A549 (cell line): ENCODE measurements at regions not wholly inside any gene's neighbourhood (a gene's known extent, or its start where the extent isn't known, plus 50 kb on each side); places are given as distances from the start of the nearest gene placed in this dataset.

Source experiments
- ATAC-seq, 2 experiments: fragments of 200-7000 bp in 1 of 2; fragments of >200 bp in 1 of 2; cut with Nextera tagmentation in 1 of 2; cut with Tn5 transposase in 1 of 2; 3 replicates each; pipeline versions ENCODE4 v1.8.0 to v1.9.1; 2018 to 2020; ENCODE audit warnings: mild to moderate bottlenecking in 1 of 2, moderate library complexity in 1 of 2
- CTCF ChIA-PET: fragments of 300-600 bp; sonication (Branson Sonifier 250); formaldehyde crosslinking; extraction: SDS; loops from one replicate; lab custom pipeline; 2021; ENCODE audit warnings: antibody characterized with exemption, inconsistent platforms; lab: Yijun Ruan, JAX
- POLR2A ChIA-PET: fragments of 350-600 bp; formaldehyde crosslinking; extraction: SDS; loops from one replicate; lab custom pipeline; 2021; ENCODE audit warnings: antibody characterized with exemption, inconsistent platforms; lab: Yijun Ruan, JAX
- DNase-seq, 2 experiments: peaks; one replicate each; pipeline versions ENCODE4 v3.0.0 to v3.0.0-alpha.2; 2011 to 2016; ENCODE audit warnings: low read depth in 1 of 2, low spot score in 1 of 2
- FAIRE-seq: peaks from 2 replicates; lab custom pipeline; 2011; peaks lifted over from hg19 to GRCh38; lab: Jason Lieb, UNC
- H3K27ac ChIP-seq, 2 experiments: fragments of >200 bp; sonication (Bioruptor Twin); formaldehyde crosslinking; 3 replicates each; pipeline ENCODE4 v1.5.1; 2016 to 2017
- H3K4me1 ChIP-seq: fragments of >200 bp; sonication (Bioruptor Twin); formaldehyde crosslinking; 3 replicates; pipeline ENCODE4 v1.6.1; 2016
- H3K4me2 ChIP-seq: fragments of >200 bp; sonication (Bioruptor Twin); formaldehyde crosslinking; 3 replicates; pipeline ENCODE4 v1.6.1; 2016
- H3K4me3 ChIP-seq: fragments of >200 bp; sonication (Bioruptor Twin); formaldehyde crosslinking; 3 replicates; pipeline ENCODE4 v1.5.1; 2016
- H3K9me3 ChIP-seq: fragments of >200 bp; sonication (Bioruptor Twin); formaldehyde crosslinking; 3 replicates; pipeline ENCODE4 v1.6.1; 2016
- BCL3 ChIP-seq: fragments of >200 bp; sonication (Bioruptor Twin); formaldehyde crosslinking; IDR thresholded peaks from 3 replicates; pipeline ENCODE4 v1.6.1; 2016
- EHF ChIP-seq: fragments of 250-450 bp; sonication (Bioruptor Pico); IDR thresholded peaks from 2 replicates; pipeline ENCODE4 v1.5.0; 2020; ENCODE audit warnings: mild to moderate bottlenecking
- EHMT2 ChIP-seq: fragments of 200-600 bp; sonication (generic); IDR thresholded peaks from 2 replicates; pipeline ENCODE4 v1.6.1; 2016; ENCODE audit warnings: antibody characterized with exemption, low read depth, mild to moderate bottlenecking, moderate library complexity
- ELK1 ChIP-seq: fragments of 150-350 bp; IDR thresholded peaks from 2 replicates; pipeline ENCODE4 v1.6.1; 2014; ENCODE audit warnings: low read depth, mild to moderate bottlenecking, low read length
- EP300 ChIP-seq, 2 experiments: fragments of >200 bp; sonication (Bioruptor Twin); formaldehyde crosslinking; IDR thresholded peaks; 2 replicates in 1 of 2; 3 replicates in 1 of 2; pipeline ENCODE4 v1.6.1; 2016 to 2017
- FOSB ChIP-seq: fragments of 250-450 bp; sonication (Bioruptor Pico); IDR thresholded peaks from 2 replicates; pipeline ENCODE4 v1.5.0; 2020; ENCODE audit warnings: mild to moderate bottlenecking, moderate library complexity
- FOXS1 ChIP-seq: fragments of 250-450 bp; sonication (Bioruptor Pico); IDR thresholded peaks from 2 replicates; pipeline ENCODE4 v1.5.0; 2020; ENCODE audit warnings: mild to moderate bottlenecking, moderate library complexity
- GATA3 ChIP-seq: IDR thresholded peaks from 2 replicates; pipeline ENCODE4 v1.6.1; 2012; ENCODE audit warnings: borderline replicate concordance
- HMGXB4 ChIP-seq: fragments of 250-450 bp; sonication (Bioruptor Pico); IDR thresholded peaks from 2 replicates; pipeline ENCODE4 v1.5.0; 2021; ENCODE audit warnings: mild to moderate bottlenecking, moderate library complexity, borderline replicate concordance
- HOXA7 ChIP-seq: fragments of 250-450 bp; sonication (Bioruptor Pico); IDR thresholded peaks from 2 replicates; pipeline ENCODE4 v1.5.0; 2020; ENCODE audit warnings: mild to moderate bottlenecking, moderate library complexity
- HOXB5 ChIP-seq: fragments of 250-450 bp; sonication (Bioruptor Pico); IDR thresholded peaks from 2 replicates; pipeline ENCODE4 v1.5.0; 2020; ENCODE audit warnings: mild to moderate bottlenecking, moderate library complexity
- KDM1A ChIP-seq: fragments of 200-600 bp; sonication (generic); IDR thresholded peaks from 2 replicates; pipeline ENCODE4 v1.6.1; 2016; ENCODE audit warnings: low read depth, mild to moderate bottlenecking
- PBX3 ChIP-seq: IDR thresholded peaks from 2 replicates; pipeline ENCODE4 v1.6.1; 2012
- POLR2AphosphoS2 ChIP-seq: conservative IDR thresholded peaks from 2 replicates; pipeline ENCODE4 v1.6.1; 2012; ENCODE audit warnings: low read length, improper control_type of control experiment, inconsistent platforms
- RAD21 ChIP-seq, 2 experiments: fragments of >200 bp in 1 of 2; sonication (Bioruptor Twin) in 1 of 2; formaldehyde crosslinking in 1 of 2; IDR thresholded peaks in 1 of 2; conservative IDR thresholded peaks in 1 of 2; 2 replicates in 1 of 2; 3 replicates in 1 of 2; pipeline ENCODE4 v1.6.1; 2012 to 2018; ENCODE audit warnings: inconsistent platforms in 1 of 2
- RARB ChIP-seq: fragments of 250-450 bp; sonication (Bioruptor Pico); IDR thresholded peaks from 2 replicates; pipeline ENCODE4 v1.8.0; 2021; ENCODE audit warnings: mild to moderate bottlenecking, moderate library complexity
- SREBF2 ChIP-seq: fragments of 450-650 bp; IDR thresholded peaks from 2 replicates; pipeline ENCODE4 v1.6.1; 2014; ENCODE audit warnings: mild to moderate bottlenecking, moderate library complexity
- TFCP2L1 ChIP-seq: fragments of 250-450 bp; sonication (Bioruptor Pico); IDR thresholded peaks from 2 replicates; pipeline ENCODE4 v1.5.0; 2021; ENCODE audit warnings: mild to moderate bottlenecking
- WGBS: methylation state at CpG from one replicate; pipeline ENCODE4 v1.1.6; 2017; ENCODE audit errors: missing lambda C conversion rate; 5-methylcytosine and 5-hydroxymethylcytosine counted together

- WGBS: 4% methylated on average over 4 of the region's 4 CpGs
- Histone ChIP-seq H3K4me2 (no peak overlapping the region), H3K9me3 (no peaks in the 10 kb centered on the region), H3K4me1 (no peaks in the 10 kb centered on the region), H3K4me3 (no peak overlapping the region), H3K27ac (no peak overlapping the region)
- TF ChIP-seq KDM1A (no peak), PBX3 (no peak), POLR2AphosphoS2 (no peak), SREBF2 (no peak), GATA3 (no peak), FOXS1 (CRISPR knock-in tag) (no peak), BCL3 (no peak), HMGXB4 (no peak), RARB (CRISPR knock-in tag) (no peak), EP300 (IDR thresholded peaks at IDR 0.05) (no peak), FOSB (CRISPR knock-in tag) (no peak), EHF (CRISPR knock-in tag) (no peak), RAD21 (conservative IDR thresholded peaks at IDR 0.05 in 1 of 2, IDR thresholded peaks at IDR 0.05 in 1 of 2) (no peak), ELK1 (no peak)
- DNase-seq (no peak), FAIRE-seq (no peak), ATAC-seq (no peak; a peak in 2 of 6 replicates)
- CTCF ChIA-PET: interaction anchor here (1.1 to 2.3 kb wide), 2 partner anchors 10 to 24 kb away, joined by 4 to 6 read pairs; no protein-coding TSS in a partner anchor
- POLR2A ChIA-PET: no interaction called here
Observed at GRCh38 chr15:88711806-88712205, 73.0 kb downstream of the ISG20 start.

GRCh38 chr15:88714782-88715372 lies 76.1 kb downstream of the ISG20 start:
- no peak for TF ChIP-seq RAD21 (conservative IDR thresholded peaks at IDR 0.05 in 1 of 2, IDR thresholded peaks at IDR 0.05 in 1 of 2)
- no peak for TF ChIP-seq HOXB5 (CRISPR knock-in tag)
- Histone ChIP-seq H3K4me2 (no peak overlapping the region), H3K4me1 (no peaks in the 10 kb centered on the region), H3K9me3 (no peaks in the 10 kb centered on the region), H3K4me3 (no peak overlapping the region), H3K27ac (no peak overlapping the region)
- ChIA-PET POLR2A (no interaction called here), CTCF (interaction anchor here (1.3 kb wide), 1 partner anchor 19 kb away, joined by 3 read pairs; no protein-coding TSS in a partner anchor)
- 40% methylated on average over 9 of the region's 9 CpGs for WGBS
- ATAC-seq (no peak), DNase-seq (no peak), FAIRE-seq (no peak)

GRCh38 chr15:88716543-88717381 lies 77.9 kb downstream of the ISG20 start:
- DNase-seq (no peak), FAIRE-seq (no peak), ATAC-seq (no peak)
- Histone ChIP-seq H3K9me3 (no peaks in the 10 kb centered on the region), H3K4me3 (no peak overlapping the region), H3K4me2 (no peak overlapping the region), H3K4me1 (no peaks in the 10 kb centered on the region), H3K27ac (no peak overlapping the region)
- WGBS: 74% methylated on average over 20 of the region's 20 CpGs
- CTCF ChIA-PET: interaction anchor here (1.0 to 2.2 kb wide), 3 partner anchors 13 to 118 kb away, joined by 3 to 4 read pairs (median 4); no protein-coding TSS in a partner anchor
- TF ChIP-seq RAD21 (conservative IDR thresholded peaks at IDR 0.05 in 1 of 2, IDR thresholded peaks at IDR 0.05 in 1 of 2): no peak
- TF ChIP-seq BCL3: no peak
- no peak for TF ChIP-seq TFCP2L1
- no peak for TF ChIP-seq EHMT2
- TF ChIP-seq HOXA7 (CRISPR knock-in tag): no peak
- POLR2A ChIA-PET: interaction anchor here (0.5 kb wide), 1 partner anchor 48 kb away, joined by 4 read pairs; no protein-coding TSS in a partner anchor
